HepG2 (cell line): ENCODE measurements at regions not wholly inside any gene's neighbourhood (a gene's known extent, or its start where the extent isn't known, plus 50 kb on each side); places are given as distances from the start of the nearest gene placed in this dataset.

Experiments used
- ATAC-seq: fragments of 200-7000 bp; cut with Tn5 transposase; 3 replicates; pipeline ENCODE4 v1.9.1; 2020; ENCODE audit warnings: mild to moderate bottlenecking, moderate library complexity
- BruUV-seq: library from RNA; stranded (reverse); fragments of 400-500 nt; replicated peaks from 2 replicates; lab custom pipeline; 2021; lab: Mats Ljungman, UMichigan
- CTCF ChIA-PET: fragments of 300-600 bp; formaldehyde crosslinking; extraction: SDS; loops from one replicate; lab custom pipeline; 2021; ENCODE audit warnings: low total read pairs, inconsistent platforms, low intra/inter-chr PET ratio; lab: Yijun Ruan, JAX
- POLR2A ChIA-PET: fragments of 350-600 bp; sonication (Branson Sonifier 250); formaldehyde crosslinking; loops from one replicate; lab custom pipeline; 2020; ENCODE audit warnings: antibody characterized with exemption, inconsistent platforms; lab: Yijun Ruan, JAX
- DNase-seq: peaks from one replicate; pipeline ENCODE4 v3.0.0-alpha.2; 2015; ENCODE audit warnings: low spot score
- FAIRE-seq: peaks from 3 replicates; lab custom pipeline; 2011; peaks lifted over from hg19 to GRCh38; lab: Jason Lieb, UNC
- H2AFZ ChIP-seq: one replicate; pipeline ENCODE4 v1.6.1; 2011; ENCODE audit warnings: low read length, inconsistent platforms
- H3K27ac ChIP-seq: fragments of 300-600 bp; 3 replicates; pipeline ENCODE4 v1.8.0; 2011; ENCODE audit warnings: mixed run types, mild to moderate bottlenecking, mixed read lengths, low read length, inconsistent platforms; ENCODE audit not compliant: insufficient read depth; ENCODE audit errors: extremely low read length
- H3K27me3 ChIP-seq, 2 experiments: fragments of 200-600 bp in 1 of 2; 2 replicates in 1 of 2; 3 replicates in 1 of 2; pipeline versions ENCODE4 v1.6.0 to v1.8.0; 2011; ENCODE audit warnings: low read length in 2 of 2, mild to moderate bottlenecking in 2 of 2, moderate library complexity in 2 of 2, inconsistent platforms in 1 of 2; ENCODE audit not compliant: insufficient read depth in 2 of 2, control insufficient read depth in 1 of 2
- H3K36me3 ChIP-seq, 2 experiments: fragments of 200-600 bp in 1 of 2; replicated peaks in 1 of 2; 2 replicates in 1 of 2; 3 replicates in 1 of 2; pipeline versions ENCODE4 v1.5.1 to v1.8.0; 2011; ENCODE audit warnings: low read length in 2 of 2, inconsistent platforms in 1 of 2; ENCODE audit not compliant: insufficient read depth in 2 of 2, control insufficient read depth in 1 of 2
- H3K4me1 ChIP-seq: 2 replicates; pipeline ENCODE4 v1.5.1; 2012; ENCODE audit warnings: low read length, inconsistent platforms; ENCODE audit not compliant: insufficient read depth
- H3K4me2 ChIP-seq: 2 replicates; pipeline ENCODE4 v1.6.0; 2011; ENCODE audit warnings: low read depth, low read length, inconsistent platforms
- H3K4me3 ChIP-seq, 3 experiments: fragments of 200-600 bp in 1 of 3; sonication (generic), shearing (Covaris generic) in 1 of 3; replicated peaks in 1 of 3; 2 replicates each; pipeline ENCODE4 v1.5.1; 2011 to 2016; ENCODE audit warnings: low read length in 3 of 3, inconsistent platforms in 2 of 3, low read depth in 2 of 3, mild to moderate bottlenecking in 2 of 3, control low read depth in 1 of 3, mixed read lengths in 1 of 3; ENCODE audit not compliant: insufficient read depth in 1 of 3
- H3K79me2 ChIP-seq: one replicate; pipeline ENCODE4 v1.6.1; 2011; ENCODE audit warnings: low read length, inconsistent platforms; ENCODE audit not compliant: insufficient read depth
- H3K9ac ChIP-seq: 2 replicates; pipeline ENCODE4 v1.6.0; 2011; ENCODE audit warnings: mild to moderate bottlenecking, low read depth, low read length, inconsistent platforms; ENCODE audit not compliant: insufficient read depth
- H3K9me3 ChIP-seq: 2 replicates; pipeline ENCODE4 v1.5.1; 2012; ENCODE audit warnings: mild to moderate bottlenecking, low read length
- H4K20me1 ChIP-seq: 2 replicates; pipeline ENCODE4 v1.6.0; 2011; ENCODE audit warnings: inconsistent platforms, mild to moderate bottlenecking, low read length, moderate library complexity; ENCODE audit not compliant: insufficient read depth
- MLX ChIP-seq: IDR thresholded peaks from 2 replicates; pipeline ENCODE4 v1.6.1; 2016
- NR2F2 ChIP-seq: IDR thresholded peaks from 2 replicates; pipeline ENCODE4 v1.6.1; 2012; ENCODE audit warnings: low read depth, inconsistent platforms, borderline replicate concordance
- SP4 ChIP-seq: sonication (generic); formaldehyde crosslinking; IDR thresholded peaks from 2 replicates; pipeline ENCODE4 v1.8.1; 2023; ENCODE audit warnings: mild to moderate bottlenecking, missing genetic modification reagents
- TCF7L2 ChIP-seq: IDR thresholded peaks from 2 replicates; pipeline ENCODE4 v1.6.1; 2011; ENCODE audit warnings: mild to moderate bottlenecking, low read depth, low read length, moderate library complexity
- ZC3H13 ChIP-seq: sonication (generic); formaldehyde crosslinking; IDR thresholded peaks from 2 replicates; pipeline ENCODE4 v1.8.1; 2023; ENCODE audit warnings: mild to moderate bottlenecking, missing genetic modification reagents, moderate library complexity
- ZFP37 ChIP-seq: sonication (generic); formaldehyde crosslinking; IDR thresholded peaks from 2 replicates; pipeline ENCODE4 v1.4.0; 2020; ENCODE audit warnings: missing genetic modification reagents, borderline replicate concordance
- ZGPAT ChIP-seq: IDR thresholded peaks from 2 replicates; pipeline ENCODE4 v1.6.1; 2016; ENCODE audit warnings: mild to moderate bottlenecking
- ZNF136 ChIP-seq: sonication (generic); formaldehyde crosslinking; IDR thresholded peaks from 2 replicates; pipeline ENCODE4 v1.8.1; 2022; ENCODE audit warnings: low read depth, mild to moderate bottlenecking, moderate library complexity, missing genetic modification reagents
- ZNF7 ChIP-seq: IDR thresholded peaks from 2 replicates; pipeline ENCODE4 v1.6.1; 2016; ENCODE audit warnings: missing biosample characterization, missing genetic modification reagents
- ZNF879 ChIP-seq: sonication (generic); formaldehyde crosslinking; IDR thresholded peaks from 2 replicates; pipeline ENCODE4 v1.8.1; 2023; ENCODE audit warnings: missing genetic modification reagents
- WGBS: methylation state at CpG from one replicate; pipeline ENCODE4 v1.1.6; 2017; ENCODE audit warnings: low lambda C conversion rate; 5-methylcytosine and 5-hydroxymethylcytosine counted together
- in situ Hi-C: cut with HindIII; loops from 2 replicates; pipeline ENCODE4 v1.10.0; 2017; ENCODE audit warnings: low pct_unique_long_range_greater_than_20kb; ENCODE audit not compliant: extremely low pct_ligation_motif_present
- intact Hi-C: fragments of 100-400 bp; cut with micrococcal nuclease; formaldehyde crosslinking; loops from one replicate; pipeline ENCODE4 v1.10.0; 2022; ENCODE audit not compliant: unreplicated experiment
- TF ChIP-seq, protein P1 (sequence below): sonication (generic); formaldehyde crosslinking; IDR thresholded peaks from 2 replicates; pipeline ENCODE4 v1.4.0; 2020; ENCODE audit warnings: missing genetic modification reagents, borderline replicate concordance
- TF ChIP-seq, protein P2 (sequence below): sonication (generic); formaldehyde crosslinking; IDR thresholded peaks from 2 replicates; pipeline ENCODE4 v1.5.0; 2020; ENCODE audit warnings: missing genetic modification reagents

DNA sequence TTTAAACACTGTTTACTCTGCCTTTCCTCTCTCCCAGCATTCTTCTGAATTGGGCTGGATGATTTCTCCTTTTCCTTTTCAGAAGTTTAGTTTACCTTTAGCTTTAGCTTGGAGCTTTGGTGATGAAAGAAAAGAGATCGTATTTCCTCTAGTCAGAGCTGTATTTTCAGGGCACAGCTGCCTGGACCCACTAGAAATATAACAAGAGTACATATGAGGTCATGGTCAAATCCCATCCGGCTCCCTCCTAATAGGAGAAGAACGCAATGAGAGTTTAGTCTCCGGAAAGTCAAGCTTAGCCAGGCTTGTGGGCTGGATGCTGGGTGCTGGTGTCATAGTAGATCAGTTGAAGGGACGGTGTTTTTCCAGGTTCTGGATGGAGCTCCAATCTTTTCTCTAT, 177.1 kb upstream of the PFN2 start:
- Histone ChIP-seq H3K4me3 (no peak overlapping the region), H3K9me3 (no peaks in the 10 kb centered on the region), H3K36me3 (no peaks in the 10 kb centered on the region), H3K4me1 (no peaks in the 10 kb centered on the region), H3K27me3 (peaks cover 0 to 7% of the 10 kb centered on the region in 2 experiments; a peak in 4 of 5 replicates), H3K79me2 (no peaks in the 10 kb centered on the region), H2AFZ (no peak overlapping the region), H4K20me1 (no peaks in the 10 kb centered on the region), H3K9ac (no peak overlapping the region), H3K27ac (no peak overlapping the region), H3K4me2 (no peak overlapping the region)
- intact Hi-C loops = no loop called here
- no TSS peak for BruUV-seq
- DNase-seq (no peak), FAIRE-seq (no peak), ATAC-seq (no peak)
- ChIA-PET CTCF (no interaction called here), POLR2A (no interaction called here)
- TF ChIP-seq ZNF879 (CRISPR knock-in tag) = no peak
- TF ChIP-seq ZNF7 (CRISPR knock-in tag) = no peak
- no peak for TF ChIP-seq ZGPAT (CRISPR knock-in tag)
- no peak for TF ChIP-seq SP4
- TF ChIP-seq, protein P1, sequence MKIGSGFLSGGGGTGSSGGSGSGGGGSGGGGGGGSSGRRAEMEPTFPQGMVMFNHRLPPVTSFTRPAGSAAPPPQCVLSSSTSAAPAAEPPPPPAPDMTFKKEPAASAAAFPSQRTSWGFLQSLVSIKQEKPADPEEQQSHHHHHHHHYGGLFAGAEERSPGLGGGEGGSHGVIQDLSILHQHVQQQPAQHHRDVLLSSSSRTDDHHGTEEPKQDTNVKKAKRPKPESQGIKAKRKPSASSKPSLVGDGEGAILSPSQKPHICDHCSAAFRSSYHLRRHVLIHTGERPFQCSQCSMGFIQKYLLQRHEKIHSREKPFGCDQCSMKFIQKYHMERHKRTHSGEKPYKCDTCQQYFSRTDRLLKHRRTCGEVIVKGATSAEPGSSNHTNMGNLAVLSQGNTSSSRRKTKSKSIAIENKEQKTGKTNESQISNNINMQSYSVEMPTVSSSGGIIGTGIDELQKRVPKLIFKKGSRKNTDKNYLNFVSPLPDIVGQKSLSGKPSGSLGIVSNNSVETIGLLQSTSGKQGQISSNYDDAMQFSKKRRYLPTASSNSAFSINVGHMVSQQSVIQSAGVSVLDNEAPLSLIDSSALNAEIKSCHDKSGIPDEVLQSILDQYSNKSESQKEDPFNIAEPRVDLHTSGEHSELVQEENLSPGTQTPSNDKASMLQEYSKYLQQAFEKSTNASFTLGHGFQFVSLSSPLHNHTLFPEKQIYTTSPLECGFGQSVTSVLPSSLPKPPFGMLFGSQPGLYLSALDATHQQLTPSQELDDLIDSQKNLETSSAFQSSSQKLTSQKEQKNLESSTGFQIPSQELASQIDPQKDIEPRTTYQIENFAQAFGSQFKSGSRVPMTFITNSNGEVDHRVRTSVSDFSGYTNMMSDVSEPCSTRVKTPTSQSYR (CRISPR knock-in tag) = no peak
- TF ChIP-seq ZC3H13 = no peak
- no peak for TF ChIP-seq ZFP37 (CRISPR knock-in tag)
- no peak for TF ChIP-seq MLX (CRISPR knock-in tag)
- TF ChIP-seq ZNF136 (CRISPR knock-in tag) = no peak
- TF ChIP-seq, protein P2, sequence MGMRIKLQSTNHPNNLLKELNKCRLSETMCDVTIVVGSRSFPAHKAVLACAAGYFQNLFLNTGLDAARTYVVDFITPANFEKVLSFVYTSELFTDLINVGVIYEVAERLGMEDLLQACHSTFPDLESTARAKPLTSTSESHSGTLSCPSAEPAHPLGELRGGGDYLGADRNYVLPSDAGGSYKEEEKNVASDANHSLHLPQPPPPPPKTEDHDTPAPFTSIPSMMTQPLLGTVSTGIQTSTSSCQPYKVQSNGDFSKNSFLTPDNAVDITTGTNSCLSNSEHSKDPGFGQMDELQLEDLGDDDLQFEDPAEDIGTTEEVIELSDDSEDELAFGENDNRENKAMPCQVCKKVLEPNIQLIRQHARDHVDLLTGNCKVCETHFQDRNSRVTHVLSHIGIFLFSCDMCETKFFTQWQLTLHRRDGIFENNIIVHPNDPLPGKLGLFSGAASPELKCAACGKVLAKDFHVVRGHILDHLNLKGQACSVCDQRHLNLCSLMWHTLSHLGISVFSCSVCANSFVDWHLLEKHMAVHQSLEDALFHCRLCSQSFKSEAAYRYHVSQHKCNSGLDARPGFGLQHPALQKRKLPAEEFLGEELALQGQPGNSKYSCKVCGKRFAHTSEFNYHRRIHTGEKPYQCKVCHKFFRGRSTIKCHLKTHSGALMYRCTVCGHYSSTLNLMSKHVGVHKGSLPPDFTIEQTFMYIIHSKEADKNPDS = no peak
- TF ChIP-seq TCF7L2 = no peak
- TF ChIP-seq NR2F2 = no peak
- in situ Hi-C loops = no loop called here
- 24% methylated on average over 5 of the region's 5 CpGs for WGBS
